ENCODE measurements at regions not wholly inside any gene's neighbourhood (a gene's known extent, or its start where the extent isn't known, plus 50 kb on each side); places are given as distances from the start of the nearest gene placed in this dataset.

GRCh38 chr12:73529231-73529630 lies 1008.4 kb upstream of the ATXN7L3B start:
- no peaks in the 10 kb centered on the region for H3K27me3 ChIP-seq (ENCODE audit: control insufficient read depth, insufficient read depth, low read length)
- no peaks in the 10 kb centered on the region for H3K9me3 ChIP-seq (ENCODE audit: control insufficient read depth, low read length)
- no peaks in the 10 kb centered on the region for H3K4me1 ChIP-seq
- H2AFZ ChIP-seq = no peak overlapping the region
- H3K4me3 ChIP-seq (ENCODE audit: low read depth, low read length) = no peak overlapping the region
- no peaks in the 10 kb centered on the region for H3K79me2 ChIP-seq
- H3K9ac ChIP-seq = no peak overlapping the region
- TF ChIP-seq CTCF (IDR thresholded peaks at IDR 0.05) = no peak
- no peak overlapping the region for H3K27ac ChIP-seq
- no peak overlapping the region for H3K4me2 ChIP-seq (ENCODE audit: low read length)
- no peaks in the 10 kb centered on the region for H3K36me3 ChIP-seq (ENCODE audit: control insufficient read depth, insufficient read depth, low read length)

- no peaks in the 10 kb centered on the region for H3K27me3 ChIP-seq (ENCODE audit: control insufficient read depth, insufficient read depth, low read length)
- no peak overlapping the region for H3K9ac ChIP-seq
- H3K4me2 ChIP-seq (ENCODE audit: low read length) = no peak overlapping the region
- H3K4me3 ChIP-seq (ENCODE audit: low read depth, low read length) = no peak overlapping the region
- no peaks in the 10 kb centered on the region for H3K9me3 ChIP-seq (ENCODE audit: control insufficient read depth, low read length)
- H3K27ac ChIP-seq = no peak overlapping the region
- H2AFZ ChIP-seq = no peak overlapping the region
- H3K36me3 ChIP-seq (ENCODE audit: control insufficient read depth, insufficient read depth, low read length) = no peaks in the 10 kb centered on the region
- H3K4me1 ChIP-seq = no peaks in the 10 kb centered on the region
- H3K79me2 ChIP-seq = no peaks in the 10 kb centered on the region
- TF ChIP-seq CTCF (IDR thresholded peaks at IDR 0.05) = no peak
Observed at GRCh38 chr12:73529954-73530353, 1007.7 kb upstream of the ATXN7L3B start.

- H2AFZ ChIP-seq = no peak overlapping the region
- H3K9ac ChIP-seq = no peak overlapping the region
- no peaks in the 10 kb centered on the region for H3K27me3 ChIP-seq (ENCODE audit: control insufficient read depth, insufficient read depth, low read length)
- no peak for TF ChIP-seq CTCF (IDR thresholded peaks at IDR 0.05)
- no peak overlapping the region for H3K4me2 ChIP-seq (ENCODE audit: low read length)
- no peaks in the 10 kb centered on the region for H3K79me2 ChIP-seq
- H3K27ac ChIP-seq = no peak overlapping the region
- no peaks in the 10 kb centered on the region for H3K4me1 ChIP-seq
- no peak overlapping the region for H3K4me3 ChIP-seq (ENCODE audit: low read depth, low read length)
- H3K36me3 ChIP-seq (ENCODE audit: control insufficient read depth, insufficient read depth, low read length) = no peaks in the 10 kb centered on the region
- no peaks in the 10 kb centered on the region for H3K9me3 ChIP-seq (ENCODE audit: control insufficient read depth, low read length)
Observed at GRCh38 chr12:73531752-73532151, 1005.9 kb upstream of the ATXN7L3B start.

- Histone ChIP-seq H3K36me3 (ENCODE audit: control insufficient read depth, insufficient read depth, low read length) (no peaks in the 10 kb centered on the region), H3K4me2 (ENCODE audit: low read length) (no peak overlapping the region), H3K79me2 (no peaks in the 10 kb centered on the region), H2AFZ (no peak overlapping the region), H3K4me3 (ENCODE audit: low read depth, low read length) (no peak overlapping the region), H3K9me3 (ENCODE audit: control insufficient read depth, low read length) (no peaks in the 10 kb centered on the region), H3K27me3 (ENCODE audit: control insufficient read depth, insufficient read depth, low read length) (no peaks in the 10 kb centered on the region), H3K9ac (no peak overlapping the region), H3K4me1 (no peaks in the 10 kb centered on the region), H3K27ac (no peak overlapping the region)
- no peak for TF ChIP-seq CTCF (IDR thresholded peaks at IDR 0.05)
Observed at GRCh38 chr12:73547421-73547820, 990.2 kb upstream of the ATXN7L3B start.

GRCh38 chr12:73585136-73585535 lies 952.5 kb upstream of the ATXN7L3B start:
- Histone ChIP-seq H3K4me3 (ENCODE audit: low read depth, low read length) (no peak overlapping the region), H3K4me1 (no peaks in the 10 kb centered on the region), H3K9ac (no peak overlapping the region), H3K36me3 (ENCODE audit: control insufficient read depth, insufficient read depth, low read length) (no peaks in the 10 kb centered on the region), H2AFZ (no peak overlapping the region), H3K27ac (no peak overlapping the region), H3K9me3 (ENCODE audit: control insufficient read depth, low read length) (no peaks in the 10 kb centered on the region), H3K27me3 (ENCODE audit: control insufficient read depth, insufficient read depth, low read length) (no peaks in the 10 kb centered on the region), H3K4me2 (ENCODE audit: low read length) (no peak overlapping the region), H3K79me2 (no peaks in the 10 kb centered on the region)
- TF ChIP-seq CTCF (IDR thresholded peaks at IDR 0.05) = no peak
